Stimulated activated CD4-positive, alpha-beta T cell treated with anti-CD3 and anti-CD28 coated beads, Interleukin-2, amount 100 ng/mL, for 4 hours (primary cell): ENCODE measurements at regions not wholly inside any gene's neighbourhood (a gene's known extent, or its start where the extent isn't known, plus 50 kb on each side); places are given as distances from the start of the nearest gene placed in this dataset.
"Not testable (repeated sequence)": the region's sequence is repeated elsewhere in the genome, so short reads cannot be mapped to it uniquely, and the experiment has no call there.

ENCODE experiments used
- DNase-seq: peaks from one replicate; pipeline ENCODE4 v3.0.0-alpha.2; 2020; ENCODE audit warnings: low read depth

GRCh38 chr7:16933296-16934279 lies 51.8 kb upstream of the AGR3 start:
- no peak for DNase-seq

GRCh38 chr7:16934722-16935340 lies 53.0 kb upstream of the AGR3 start:
- DNase-seq, result no peak

- DNase-seq, result no peak
Observed at GRCh38 chr7:16935341-16935735, 53.6 kb upstream of the AGR3 start.

- DNase-seq, result no peak
Observed at GRCh38 chr7:16936626-16937422, 55.0 kb upstream of the AGR3 start.

GRCh38 chr7:16939161-16939560 lies 57.4 kb upstream of the AGR3 start:
- DNase-seq, result no peak

GRCh38 chr7:16940776-16941175 lies 59.0 kb upstream of the AGR3 start:
- no peak for DNase-seq

GRCh38 chr7:16942929-16943509 lies 61.2 kb upstream of the AGR3 start:
- DNase-seq, result no peak

- DNase-seq, result no peak
Observed at GRCh38 chr7:16944936-16945335, 63.2 kb upstream of the AGR3 start.

- no peak for DNase-seq
Observed at GRCh38 chr7:16945372-16945771, 63.6 kb upstream of the AGR3 start.

GRCh38 chr7:16948110-16948509 lies 66.3 kb upstream of the AGR3 start:
- not testable (repeated sequence) for DNase-seq

GRCh38 chr7:16951483-16952080 lies 69.8 kb upstream of the AGR3 start:
- DNase-seq, result no peak

GRCh38 chr7:16954321-16954720 lies 72.5 kb upstream of the AGR3 start:
- no peak for DNase-seq

- DNase-seq, result no peak
Observed at GRCh38 chr7:16958724-16959123, 76.9 kb upstream of the AGR3 start.

GRCh38 chr7:16960337-16960965 lies 78.7 kb upstream of the AGR3 start:
- no peak for DNase-seq

GRCh38 chr7:16961641-16962040 lies 79.9 kb upstream of the AGR3 start:
- no peak for DNase-seq

GRCh38 chr7:16963044-16963443 lies 81.3 kb upstream of the AGR3 start:
- DNase-seq, result no peak

- DNase-seq, result not testable (repeated sequence)
Observed at GRCh38 chr7:16965697-16966096, 83.9 kb upstream of the AGR3 start.

GRCh38 chr7:16967300-16967811 lies 85.6 kb upstream of the AGR3 start:
- DNase-seq, result no peak

GRCh38 chr7:16970732-16971482 lies 89.1 kb upstream of the AGR3 start:
- DNase-seq, result no peak

GRCh38 chr7:16975712-16976111 lies 93.9 kb upstream of the AGR3 start:
- no peak for DNase-seq
